Esophagus squamous epithelium (tissue), 4 donors: ENCODE measurements at regions not wholly inside any gene's neighbourhood (a gene's known extent, or its start where the extent isn't known, plus 50 kb on each side); places are given as distances from the start of the nearest gene placed in this dataset.
"Not testable (repeated sequence)": the region's sequence is repeated elsewhere in the genome, so short reads cannot be mapped to it uniquely, and the experiment has no call there.

Source experiments
- CTCF ChIP-seq, 6 experiments: fragments of 450-650 bp in 4 of 6; fragments of 200-600 bp in 2 of 6; sonication (generic) in 2 of 6; IDR thresholded peaks; one replicate each; pipeline ENCODE4 v1.5.1; 2016 to 2019; ENCODE audit warnings: antibody characterized with exemption in 6 of 6, mild to moderate bottlenecking in 4 of 6, moderate library complexity in 4 of 6
- POLR2A ChIP-seq, 4 donors: fragments of 450-650 bp; IDR thresholded peaks; one replicate each; pipeline ENCODE4 v1.6.1; 2017; ENCODE audit warnings: antibody characterized with exemption in 4 of 4, mild to moderate bottlenecking in 4 of 4, moderate library complexity in 3 of 4

GRCh38 chr1:111048253-111048652, 84.5 kb upstream of the LRIF1 start:
- TF ChIP-seq POLR2A, CTCF (IDR thresholded peaks at IDR 0.05): not testable (repeated sequence)
